Lower lobe of right lung (tissue), 2 donors: ENCODE measurements at regions not wholly inside any gene's neighbourhood (a gene's known extent, or its start where the extent isn't known, plus 50 kb on each side); places are given as distances from the start of the nearest gene placed in this dataset.

ENCODE experiments used
- ATAC-seq, 2 donors: fragments of 200-7000 bp; cut with Tn5 transposase; one replicate each; pipeline ENCODE4 v1.9.1; 2020 to 2022; ENCODE audit warnings: mild to moderate bottlenecking in 2 of 2, moderate library complexity in 2 of 2
- DNase-seq: peaks from one replicate; pipeline ENCODE4 v3.0.0-alpha.2; 2020
- H3K27ac ChIP-seq: fragments of 200-600 bp; one replicate; pipeline ENCODE4 v1.8.0; 2022
- H3K27me3 ChIP-seq: fragments of 200-600 bp; one replicate; pipeline ENCODE4 v1.8.0; 2022; ENCODE audit warnings: low read depth
- H3K36me3 ChIP-seq: fragments of 200-600 bp; one replicate; pipeline ENCODE4 v1.8.0; 2022; ENCODE audit warnings: mild to moderate bottlenecking
- H3K4me1 ChIP-seq: fragments of 200-600 bp; one replicate; pipeline ENCODE4 v1.8.0; 2022
- H3K4me3 ChIP-seq: fragments of 200-600 bp; one replicate; pipeline ENCODE4 v1.8.0; 2022; ENCODE audit warnings: mild to moderate bottlenecking
- H3K9me3 ChIP-seq: fragments of 200-600 bp; one replicate; pipeline ENCODE4 v1.8.0; 2022
- intact Hi-C: fragments of 100-400 bp; cut with DNase I; formaldehyde crosslinking; loops from one replicate; pipeline ENCODE4 v1.11.0; 2022
- TF ChIP-seq, protein P1 (sequence below): fragments of 200-600 bp; IDR thresholded peaks from one replicate; pipeline ENCODE4 v1.8.0; 2022; ENCODE audit warnings: antibody characterized with exemption, mild to moderate bottlenecking
- donor health status: DM: no; HTN: yes; CAD: no; lungs with severe emphysema.

DNA sequence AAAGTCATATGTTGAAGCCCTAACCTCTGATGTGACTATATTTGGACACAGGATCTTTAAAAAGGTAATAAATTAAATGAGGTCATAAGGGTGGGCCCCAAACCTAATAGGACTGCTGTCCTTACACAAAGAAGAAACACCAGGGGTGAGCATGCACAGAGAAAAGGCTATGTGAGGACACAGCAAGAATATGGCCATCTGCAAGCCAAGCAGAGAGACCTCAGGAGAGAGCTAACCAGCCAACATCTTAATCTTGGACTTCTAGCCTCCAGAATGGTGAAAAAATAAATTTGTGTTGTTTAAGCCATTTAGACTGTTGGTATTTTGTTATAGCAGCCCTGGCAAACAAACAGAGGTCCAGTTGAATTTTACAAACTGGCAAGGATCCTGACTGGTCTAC is 223.9 kb downstream of the LTN1 start:
- H3K9me3 ChIP-seq = no peaks in the 10 kb centered on the region
- intact Hi-C loops = no loop called here
- no peak overlapping the region for H3K4me3 ChIP-seq
- H3K27me3 ChIP-seq = no peaks in the 10 kb centered on the region
- DNase-seq (no peak), ATAC-seq (no peak)
- no peaks in the 10 kb centered on the region for H3K4me1 ChIP-seq
- H3K36me3 ChIP-seq = no peaks in the 10 kb centered on the region
- no peak overlapping the region for H3K27ac ChIP-seq
- TF ChIP-seq, protein P1, sequence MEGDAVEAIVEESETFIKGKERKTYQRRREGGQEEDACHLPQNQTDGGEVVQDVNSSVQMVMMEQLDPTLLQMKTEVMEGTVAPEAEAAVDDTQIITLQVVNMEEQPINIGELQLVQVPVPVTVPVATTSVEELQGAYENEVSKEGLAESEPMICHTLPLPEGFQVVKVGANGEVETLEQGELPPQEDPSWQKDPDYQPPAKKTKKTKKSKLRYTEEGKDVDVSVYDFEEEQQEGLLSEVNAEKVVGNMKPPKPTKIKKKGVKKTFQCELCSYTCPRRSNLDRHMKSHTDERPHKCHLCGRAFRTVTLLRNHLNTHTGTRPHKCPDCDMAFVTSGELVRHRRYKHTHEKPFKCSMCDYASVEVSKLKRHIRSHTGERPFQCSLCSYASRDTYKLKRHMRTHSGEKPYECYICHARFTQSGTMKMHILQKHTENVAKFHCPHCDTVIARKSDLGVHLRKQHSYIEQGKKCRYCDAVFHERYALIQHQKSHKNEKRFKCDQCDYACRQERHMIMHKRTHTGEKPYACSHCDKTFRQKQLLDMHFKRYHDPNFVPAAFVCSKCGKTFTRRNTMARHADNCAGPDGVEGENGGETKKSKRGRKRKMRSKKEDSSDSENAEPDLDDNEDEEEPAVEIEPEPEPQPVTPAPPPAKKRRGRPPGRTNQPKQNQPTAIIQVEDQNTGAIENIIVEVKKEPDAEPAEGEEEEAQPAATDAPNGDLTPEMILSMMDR = no peak

DNA sequence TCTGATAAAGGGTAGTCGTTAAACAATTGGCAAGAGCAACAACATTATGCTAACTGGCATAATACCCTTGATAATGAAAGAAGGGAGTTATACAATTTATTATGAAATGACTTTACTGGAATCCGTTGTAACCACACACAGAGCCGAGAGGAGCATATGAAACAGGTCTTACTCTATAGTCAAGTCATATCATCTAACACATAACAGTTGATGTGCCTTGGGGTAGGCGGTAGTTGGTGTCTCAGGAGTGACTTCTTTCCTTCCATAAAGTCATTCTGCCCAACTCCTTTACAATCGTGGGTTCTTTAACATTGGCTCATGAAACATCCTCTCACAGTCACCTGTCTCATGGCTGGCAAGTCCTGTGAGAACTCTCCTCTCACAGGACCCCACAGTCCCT is 225.2 kb downstream of the LTN1 start:
- TF ChIP-seq, protein P1 = no peak
- Histone ChIP-seq H3K36me3 (no peaks in the 10 kb centered on the region), H3K9me3 (no peaks in the 10 kb centered on the region), H3K4me3 (no peak overlapping the region), H3K27me3 (no peaks in the 10 kb centered on the region), H3K4me1 (no peaks in the 10 kb centered on the region), H3K27ac (no peak overlapping the region)
- intact Hi-C loops = no loop called here
- ATAC-seq = no peak
- DNase-seq = no peak

DNA sequence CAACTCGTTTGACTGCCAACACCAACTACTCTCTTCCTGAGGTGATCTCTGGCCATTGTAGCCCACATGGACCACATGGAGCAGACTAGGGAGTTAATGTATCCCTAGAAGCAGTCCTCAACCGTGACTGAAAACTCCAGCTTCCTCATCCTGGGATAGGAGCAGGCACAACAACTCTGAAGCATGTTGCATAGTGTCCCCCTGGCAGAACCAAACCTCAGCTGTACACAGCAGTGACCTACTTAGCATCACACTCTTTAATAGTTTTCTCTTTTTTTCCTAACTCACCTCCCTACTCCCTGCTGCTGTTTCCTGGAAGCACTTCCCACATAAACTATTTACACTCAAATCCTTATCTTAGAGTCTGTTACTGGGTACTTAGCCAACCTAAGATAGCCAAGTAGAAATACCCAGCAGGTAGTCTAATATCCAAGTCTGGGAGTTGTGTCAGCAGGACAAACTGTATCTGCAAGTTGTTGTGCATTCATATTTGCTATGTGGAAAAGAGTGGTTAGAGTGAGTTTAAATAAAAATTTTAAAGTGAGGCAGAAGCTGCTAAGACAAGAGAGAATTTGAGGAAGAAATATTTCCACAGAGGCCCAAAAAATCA is 228.8 kb downstream of the LTN1 start:
- no peak for ATAC-seq
- no peaks in the 10 kb centered on the region for H3K9me3 ChIP-seq
- TF ChIP-seq, protein P1 = no peak
- H3K36me3 ChIP-seq = no peaks in the 10 kb centered on the region
- no peak overlapping the region for H3K27ac ChIP-seq
- no peak for DNase-seq
- H3K4me1 ChIP-seq = no peaks in the 10 kb centered on the region
- intact Hi-C loops = no loop called here
- no peaks in the 10 kb centered on the region for H3K27me3 ChIP-seq
- no peak overlapping the region for H3K4me3 ChIP-seq

DNA sequence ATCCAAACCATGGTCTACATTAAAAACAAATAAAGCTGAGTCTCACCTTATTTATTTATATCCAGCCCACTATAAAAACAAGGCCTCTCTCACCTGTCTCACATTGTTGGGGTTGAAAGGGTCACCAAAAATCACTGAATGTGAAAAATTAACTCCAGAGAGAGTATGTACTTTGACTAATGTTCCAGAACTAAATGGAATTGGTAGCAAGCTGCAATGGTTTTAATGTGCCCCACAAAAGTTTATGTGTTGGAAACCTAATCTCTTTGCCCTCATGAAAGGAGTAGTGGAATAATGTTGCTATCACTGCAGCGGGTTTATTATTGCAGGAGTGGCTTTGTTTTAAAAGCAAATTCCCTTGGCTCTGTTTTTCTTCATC is 230.3 kb downstream of the LTN1 start:
- Histone ChIP-seq H3K4me1 (no peaks in the 10 kb centered on the region), H3K9me3 (no peaks in the 10 kb centered on the region), H3K27me3 (no peaks in the 10 kb centered on the region), H3K27ac (no peak overlapping the region), H3K4me3 (no peak overlapping the region), H3K36me3 (no peaks in the 10 kb centered on the region)
- intact Hi-C loops = no loop called here
- DNase-seq = no peak
- ATAC-seq = no peak
- TF ChIP-seq, protein P1 = no peak

DNA sequence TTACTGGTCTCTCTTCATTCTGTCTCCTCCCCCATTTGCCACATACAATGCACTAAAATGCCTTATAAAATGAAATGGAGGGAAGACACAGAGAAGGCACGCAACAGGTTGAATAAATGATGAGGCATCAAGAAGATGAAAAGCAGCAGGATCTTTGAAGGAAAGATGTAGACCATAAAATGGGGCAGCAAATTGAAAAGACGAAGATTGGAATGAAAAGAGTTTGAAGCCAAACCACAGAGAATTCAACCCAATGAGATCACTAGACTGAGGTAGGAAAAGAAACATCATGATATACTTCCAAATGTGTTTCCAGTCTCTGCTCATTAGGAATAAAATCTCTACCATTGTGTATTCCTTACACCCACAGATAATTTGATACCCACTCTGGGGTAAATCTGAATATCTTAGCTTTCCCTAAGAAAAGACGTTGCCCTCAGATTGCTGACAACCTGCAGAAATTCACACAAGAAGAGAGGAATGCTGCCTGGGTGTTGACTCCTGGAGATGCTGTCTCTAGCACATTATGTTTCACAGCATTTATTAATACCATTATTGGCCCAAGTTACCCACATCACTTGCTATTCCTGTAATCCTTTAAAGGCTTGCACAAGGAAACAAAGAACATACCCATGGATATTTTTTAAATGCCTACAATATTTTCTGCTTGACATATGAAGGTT is 230.9 kb downstream of the LTN1 start:
- TF ChIP-seq, protein P1 = no peak
- Histone ChIP-seq H3K27ac (no peak overlapping the region), H3K9me3 (no peaks in the 10 kb centered on the region), H3K4me1 (no peaks in the 10 kb centered on the region), H3K4me3 (no peak overlapping the region), H3K27me3 (no peaks in the 10 kb centered on the region), H3K36me3 (no peaks in the 10 kb centered on the region)
- no peak for ATAC-seq
- no peak for DNase-seq
- intact Hi-C loops = no loop called here
